ENCODE measurements at regions not wholly inside any gene's neighbourhood (a gene's known extent, or its start where the extent isn't known, plus 50 kb on each side); places are given as distances from the start of the nearest gene placed in this dataset.
"Not testable (repeated sequence)": the region's sequence is repeated elsewhere in the genome, so short reads cannot be mapped to it uniquely, and the experiment has no call there.

DNA sequence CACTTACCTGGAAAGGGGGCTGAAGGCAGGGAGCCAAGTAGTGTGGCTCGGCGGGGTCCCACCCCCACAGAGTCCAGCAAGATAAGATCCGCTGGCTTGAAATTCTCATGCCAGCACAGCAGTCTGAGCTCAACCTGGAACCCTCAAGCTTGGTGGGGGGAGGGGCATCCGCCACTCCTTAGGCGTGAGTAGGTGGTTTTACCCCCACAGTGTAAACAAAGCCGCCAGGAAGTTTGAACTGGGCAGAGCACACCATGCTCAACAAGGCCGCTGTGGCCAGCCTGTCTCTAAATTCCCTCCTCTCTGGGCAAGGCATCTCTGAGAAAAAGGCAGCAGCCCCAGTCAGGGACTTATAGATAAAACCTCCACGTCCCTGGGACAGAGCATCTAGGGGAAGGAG is 156.3 kb downstream of the KBTBD8 start:
- DNase-seq (ENCODE audit: low spot score): no peak

DNA sequence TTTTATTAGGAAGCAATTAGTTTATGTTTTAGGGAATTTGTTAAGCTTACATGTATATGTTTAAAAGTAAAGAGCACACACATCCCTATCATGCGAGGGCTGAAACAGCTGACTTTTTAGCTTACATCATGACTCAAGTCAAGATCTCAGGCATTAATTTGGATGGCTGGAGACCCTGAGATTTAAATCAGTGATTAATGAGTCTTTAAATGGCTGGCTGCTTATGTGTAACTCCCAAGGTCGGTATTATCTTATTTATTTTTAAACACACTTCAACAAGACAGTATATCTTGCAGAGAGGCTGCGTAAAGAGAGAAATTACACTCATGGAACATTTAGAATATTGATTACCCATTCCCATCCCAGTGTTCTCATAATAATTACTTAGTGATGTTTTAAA is 169.4 kb downstream of the KBTBD8 start:
- DNase-seq (ENCODE audit: low spot score): no peak

DNA sequence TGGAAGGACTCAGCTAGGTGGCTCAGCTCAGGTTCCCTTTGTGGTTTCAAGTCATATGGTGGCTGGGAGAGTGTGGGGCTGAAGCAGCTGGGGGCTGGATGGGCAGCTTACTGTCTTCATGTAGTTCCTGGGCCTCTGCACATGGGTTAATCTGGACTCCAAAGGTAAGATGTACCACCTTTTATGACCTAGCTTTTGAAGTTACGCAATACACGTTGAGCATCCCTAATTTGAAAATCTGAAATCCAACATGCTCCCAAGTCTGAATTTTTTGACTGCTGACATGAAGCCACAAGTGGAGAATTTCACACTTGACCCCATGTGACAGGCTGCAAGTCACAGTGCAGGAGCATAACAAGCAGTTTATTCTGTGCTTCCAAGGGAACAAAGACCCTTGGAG is 173.7 kb downstream of the KBTBD8 start:
- no peak for DNase-seq (ENCODE audit: low spot score)

DNA sequence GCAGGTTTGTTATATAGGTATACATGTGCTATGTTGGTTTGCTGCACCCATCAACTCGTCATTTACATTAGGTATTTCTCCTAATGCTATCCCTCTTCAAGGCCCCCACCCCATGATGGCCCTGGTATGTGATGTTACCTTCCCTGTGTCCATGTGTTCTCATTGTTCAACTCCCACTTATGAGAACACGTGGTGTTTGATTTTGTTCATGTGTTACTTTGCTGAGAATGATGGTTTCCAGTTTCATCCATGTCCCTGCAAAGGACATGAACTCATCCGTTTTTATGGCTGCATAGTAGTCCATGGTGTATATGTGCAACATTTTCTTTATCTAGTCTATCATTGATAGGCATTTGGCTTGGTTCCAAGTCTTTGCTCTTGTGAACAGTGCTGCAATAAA is 175.0 kb downstream of the KBTBD8 start:
- DNase-seq (ENCODE audit: low spot score): not testable (repeated sequence)

- no peak for DNase-seq (ENCODE audit: low spot score)
Observed at GRCh38 chr3:67176396-67176795, 178.3 kb downstream of the KBTBD8 start.

- no peak for DNase-seq (ENCODE audit: low spot score)
Observed at GRCh38 chr3:67192466-67192865, 194.4 kb downstream of the KBTBD8 start.

DNA sequence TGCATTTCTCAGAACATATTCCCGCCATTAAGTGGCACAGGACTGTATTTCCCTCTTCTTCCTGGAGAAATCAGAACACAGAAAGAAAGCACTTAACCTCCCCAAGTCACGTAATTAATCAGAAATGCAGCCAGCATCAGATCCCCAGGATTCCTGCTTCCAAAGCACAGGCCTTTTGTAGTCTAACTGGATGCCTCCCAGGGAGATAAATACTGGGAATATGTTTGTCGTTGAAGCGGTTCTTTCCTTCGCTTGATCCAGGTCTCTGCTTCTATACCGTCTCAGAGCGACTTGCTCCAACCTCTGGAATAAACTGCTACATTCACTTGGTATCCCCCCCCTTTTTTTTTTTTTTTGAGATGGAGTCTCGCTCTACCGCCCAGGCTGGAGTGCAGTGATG is 198.6 kb downstream of the KBTBD8 start:
- DNase-seq (ENCODE audit: low spot score): no peak

- no peak for DNase-seq (ENCODE audit: low spot score)
Observed at GRCh38 chr3:67198374-67198773, 200.3 kb downstream of the KBTBD8 start.

DNA sequence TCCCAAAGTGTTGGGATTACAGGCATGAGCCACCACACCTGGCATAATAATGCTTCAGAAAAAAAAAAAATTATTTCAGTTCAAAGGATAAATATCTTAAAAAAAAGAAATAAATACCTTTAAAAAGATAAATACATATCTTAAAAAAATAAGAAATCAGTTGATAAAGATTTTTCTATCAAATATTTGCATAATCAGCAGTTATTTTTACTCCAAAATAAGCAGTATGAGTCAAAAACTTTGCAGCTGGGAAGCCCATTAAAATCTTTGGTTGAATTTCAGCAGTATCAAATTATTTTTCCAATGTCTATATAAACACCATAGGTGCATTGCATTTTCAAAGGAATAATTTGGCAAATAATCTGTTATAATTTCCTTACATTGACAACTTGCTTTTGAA is 202.5 kb downstream of the KBTBD8 start:
- no peak for DNase-seq (ENCODE audit: low spot score)

- DNase-seq (ENCODE audit: low spot score): no peak
Observed at GRCh38 chr3:67201026-67201425, 202.9 kb downstream of the KBTBD8 start.

- no peak for DNase-seq (ENCODE audit: low spot score)
Observed at GRCh38 chr3:67202053-67202452, 203.9 kb downstream of the KBTBD8 start.

GRCh38 chr3:67204951-67205350 is 206.8 kb downstream of the KBTBD8 start:
- DNase-seq (ENCODE audit: low spot score): no peak

DNA sequence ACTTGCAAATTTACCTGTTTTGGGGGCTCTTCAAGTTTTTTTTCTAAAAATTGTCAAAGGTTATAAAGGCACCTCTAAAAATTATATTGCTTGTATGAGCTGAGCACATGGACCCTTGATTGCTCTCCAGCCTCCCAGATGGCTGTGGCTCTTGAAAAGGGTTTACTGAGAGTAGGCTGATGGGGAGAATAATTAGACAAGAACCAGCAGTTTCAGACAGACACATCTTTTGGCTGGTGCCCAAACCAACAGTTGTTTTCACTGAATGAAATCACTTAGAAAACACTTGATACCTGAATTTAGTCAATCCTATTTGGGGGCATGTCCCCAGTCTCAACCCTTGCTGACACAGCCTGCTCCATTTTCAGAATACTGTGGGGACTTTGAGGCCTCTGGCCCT is 217.6 kb downstream of the KBTBD8 start:
- no peak for DNase-seq (ENCODE audit: low spot score)

- DNase-seq (ENCODE audit: low spot score): no peak
Observed at GRCh38 chr3:67227030-67227429, 228.9 kb downstream of the KBTBD8 start.

DNA sequence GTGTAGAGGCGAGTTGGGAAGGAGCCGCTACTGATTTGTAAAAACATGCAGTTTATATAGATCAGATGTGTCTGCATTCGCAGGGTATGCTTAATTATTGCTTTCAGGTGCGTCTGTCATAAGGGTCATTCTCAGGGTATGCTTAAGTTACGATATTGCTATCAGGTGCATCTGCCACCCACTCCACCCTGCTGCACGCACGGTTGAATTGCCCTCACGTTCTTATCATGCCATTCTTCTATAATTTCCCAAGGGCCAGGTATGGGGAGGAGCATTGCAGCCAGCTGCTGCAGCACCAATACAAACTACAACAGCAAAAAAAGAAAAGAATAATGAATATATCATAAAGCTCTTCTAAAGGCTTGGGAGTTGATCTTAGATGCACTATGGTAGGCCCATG is 230.0 kb downstream of the KBTBD8 start:
- no peak for DNase-seq (ENCODE audit: low spot score)

- no peak for DNase-seq (ENCODE audit: low spot score)
Observed at GRCh38 chr3:67232642-67233041, 234.5 kb downstream of the KBTBD8 start.

DNA sequence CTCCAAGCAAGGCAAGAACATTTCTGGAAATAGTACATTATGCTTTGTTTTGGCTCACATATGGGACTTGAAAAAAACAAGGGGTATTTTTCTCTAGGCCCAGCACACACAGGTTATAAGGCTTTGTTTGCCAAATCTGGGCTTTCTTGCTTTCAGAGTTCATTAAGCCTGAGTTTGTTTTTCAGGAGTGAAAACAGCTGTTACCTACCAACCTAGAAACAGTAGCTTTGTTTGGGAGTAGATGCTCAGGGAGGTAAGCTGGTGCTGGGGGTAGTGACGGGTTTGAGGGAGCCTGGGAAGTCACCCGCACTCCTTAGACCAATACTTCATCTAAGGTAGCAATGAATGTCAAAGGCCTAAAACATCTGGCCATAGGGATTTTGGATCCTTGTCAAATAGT is 241.2 kb downstream of the KBTBD8 start:
- no peak for DNase-seq (ENCODE audit: low spot score)

DNA sequence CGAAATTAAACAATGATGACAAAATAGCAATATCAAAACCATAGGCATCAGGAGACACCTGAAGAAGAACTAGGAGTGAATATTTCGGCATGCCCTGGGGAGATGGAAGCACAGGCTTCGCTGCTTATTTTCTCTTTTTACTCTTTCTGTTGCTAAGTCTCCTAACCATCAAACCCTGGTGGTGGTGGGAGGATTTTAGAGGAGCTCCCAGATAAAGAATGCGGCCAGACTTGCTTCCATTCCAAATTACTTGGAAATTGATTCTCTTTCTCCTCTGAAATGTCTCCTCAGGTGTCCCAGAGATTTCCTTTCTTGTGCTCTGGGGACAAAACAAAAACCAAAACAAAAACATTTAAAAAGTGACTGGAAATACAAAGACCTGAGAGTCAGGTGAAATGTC is 243.0 kb downstream of the KBTBD8 start:
- DNase-seq (ENCODE audit: low spot score): no peak

DNA sequence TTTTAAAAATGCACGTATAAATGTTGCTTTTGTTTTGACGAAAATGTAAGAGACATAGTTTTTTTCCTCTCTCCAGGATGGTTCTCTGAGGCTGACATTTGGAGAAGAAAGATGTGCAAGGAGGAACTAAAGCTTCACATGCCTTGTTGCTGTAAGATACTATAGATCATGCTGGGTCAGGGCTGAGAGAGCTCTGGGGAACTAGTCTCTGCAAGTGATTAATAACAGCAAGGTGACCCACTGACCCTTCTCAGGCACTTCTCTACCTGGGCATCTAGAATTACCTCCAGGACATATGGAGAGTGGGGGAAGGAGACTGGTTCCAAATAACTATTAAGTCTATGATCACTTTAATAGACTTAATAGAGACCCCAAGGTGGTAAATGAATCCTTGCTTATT is 246.0 kb downstream of the KBTBD8 start:
- no peak for DNase-seq (ENCODE audit: low spot score)

DNA sequence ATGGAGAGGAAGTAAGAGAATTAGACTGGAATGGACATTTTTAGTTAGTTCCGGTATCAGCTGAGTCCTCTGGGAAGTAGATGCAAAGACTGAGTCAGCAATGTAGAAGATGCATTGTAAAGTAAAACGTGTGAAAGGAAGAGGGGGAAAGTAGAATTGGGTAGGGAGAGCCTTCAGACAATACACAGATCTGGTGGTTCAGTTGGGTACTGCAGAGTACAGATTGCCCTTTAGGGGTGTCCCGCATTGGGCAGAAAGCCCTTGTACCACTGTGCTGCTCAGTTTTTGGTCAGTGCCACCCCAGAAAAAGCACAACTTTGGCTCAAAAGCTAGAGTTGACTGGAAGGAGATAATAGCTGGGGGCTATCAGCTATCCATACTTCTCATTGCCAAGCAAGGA is 247.4 kb downstream of the KBTBD8 start:
- no peak for DNase-seq (ENCODE audit: low spot score)

GRCh38 chr3:67248726-67249125 is 250.6 kb downstream of the KBTBD8 start:
- DNase-seq (ENCODE audit: low spot score): no peak

GRCh38 chr3:67252906-67253305 is 254.8 kb downstream of the KBTBD8 start:
- not testable (repeated sequence) for DNase-seq (ENCODE audit: low spot score)

- DNase-seq (ENCODE audit: low spot score): no peak
Observed at GRCh38 chr3:67278015-67278618, 280.0 kb downstream of the KBTBD8 start.

GRCh38 chr3:67286586-67286985 is 288.5 kb downstream of the KBTBD8 start:
- no peak for DNase-seq (ENCODE audit: low spot score)

Data from AG08395 (cell line).